Stimulated activated CD4-positive, alpha-beta T cell treated with anti-CD3 and anti-CD28 coated beads, Interleukin-4, amount 100 ng/mL, for 1 hour (primary cell): ENCODE measurements at regions not wholly inside any gene's neighbourhood (a gene's known extent, or its start where the extent isn't known, plus 50 kb on each side); places are given as distances from the start of the nearest gene placed in this dataset.
"Not testable (repeated sequence)": the region's sequence is repeated elsewhere in the genome, so short reads cannot be mapped to it uniquely, and the experiment has no call there.

Experiments
- DNase-seq: peaks from one replicate; pipeline ENCODE4 v3.0.0-alpha.2; 2020

DNA sequence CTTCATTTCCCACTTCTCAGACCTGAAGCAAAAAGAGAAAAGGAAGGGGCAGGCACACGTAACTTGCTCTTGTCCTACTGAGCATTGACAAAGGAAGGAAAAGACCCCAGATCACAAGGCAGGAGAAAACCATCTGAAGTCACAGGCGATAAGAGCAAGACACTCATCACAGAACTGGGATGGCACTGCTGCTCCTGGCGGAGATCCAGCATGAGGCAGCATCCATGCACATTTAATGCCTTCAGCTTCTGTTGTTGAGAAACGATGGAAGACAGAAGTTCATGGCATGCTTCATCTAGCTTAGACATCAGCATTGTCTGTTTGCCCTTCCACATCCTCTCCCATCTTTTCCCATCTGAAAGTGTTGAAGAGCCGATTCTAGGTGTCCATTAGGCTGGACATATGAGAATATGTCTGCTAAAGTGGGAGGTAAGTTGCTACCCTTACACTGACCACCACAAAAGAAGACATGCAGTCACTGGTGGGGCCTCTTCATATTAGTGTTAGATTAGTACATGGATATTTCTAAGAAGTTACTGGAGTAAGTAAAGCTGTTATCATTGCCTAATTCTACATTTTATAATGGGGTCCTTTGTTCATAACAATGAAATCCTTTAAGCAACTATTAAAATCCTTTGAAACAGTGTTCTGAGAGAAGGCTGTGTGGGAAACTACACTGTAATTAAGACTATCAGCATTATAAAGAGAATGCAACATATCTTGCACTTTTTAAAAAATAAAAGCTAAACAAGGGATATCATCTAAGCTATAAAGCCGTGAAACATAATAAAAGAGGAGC is 618.5 kb downstream of the C6orf118 start:
- DNase-seq: no peak

DNA sequence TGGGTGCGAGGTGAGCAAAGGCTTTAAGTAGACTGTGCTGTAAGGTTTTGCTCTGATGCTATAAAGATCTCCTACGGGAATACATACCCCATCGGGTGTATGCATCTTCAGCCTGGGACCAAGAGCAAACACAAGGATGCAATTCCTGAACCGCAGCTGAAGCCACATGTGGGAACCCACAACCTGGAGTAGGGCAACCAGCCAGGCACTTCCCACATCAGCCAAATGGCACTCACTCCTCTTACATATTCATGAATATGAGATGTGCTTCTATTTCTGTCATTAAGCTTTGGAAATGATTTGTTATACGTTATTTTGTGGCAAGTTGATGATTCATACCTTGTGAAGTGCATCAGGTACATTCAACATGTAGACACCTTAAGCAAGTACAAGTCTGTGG is 619.2 kb downstream of the C6orf118 start:
- DNase-seq: no peak

DNA sequence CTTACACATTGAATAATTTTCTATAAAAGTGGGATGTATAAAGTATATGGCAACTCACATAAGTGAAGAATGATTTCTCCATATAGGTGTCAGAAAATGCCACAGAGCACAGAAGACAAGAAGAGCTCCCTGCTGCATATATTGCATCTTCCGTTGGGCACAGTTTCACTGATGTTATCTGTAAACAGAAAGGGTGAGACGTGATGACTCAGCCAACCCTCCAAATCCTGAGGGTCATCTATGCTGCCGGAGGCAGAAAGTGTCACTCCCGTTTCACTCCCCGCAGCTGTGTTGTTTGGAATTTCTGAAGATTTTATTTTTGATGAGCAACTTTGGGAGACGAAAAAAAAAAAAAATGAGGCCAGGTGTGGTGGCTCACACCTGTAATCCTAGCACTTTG is 644.1 kb downstream of the C6orf118 start:
- no peak for DNase-seq

DNA sequence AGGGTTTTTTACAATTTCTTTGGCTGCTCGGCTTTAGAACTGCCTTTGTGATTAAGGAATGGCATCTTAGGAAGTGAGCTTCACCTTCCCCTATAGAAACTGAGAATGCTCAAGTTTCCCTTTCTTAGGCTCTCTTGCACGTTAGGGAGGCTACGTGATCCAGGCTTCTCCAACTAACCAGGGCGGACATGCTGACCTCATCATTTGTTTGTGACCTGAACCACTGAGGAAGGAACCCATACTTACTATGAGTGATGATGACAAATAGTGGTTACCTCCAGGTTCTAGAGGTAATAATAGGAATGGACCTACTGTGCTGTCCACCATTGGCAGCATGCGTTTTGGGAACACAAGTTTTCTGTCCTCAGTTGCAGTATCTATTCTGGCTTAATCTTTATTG is 645.8 kb downstream of the C6orf118 start:
- DNase-seq: no peak

DNA sequence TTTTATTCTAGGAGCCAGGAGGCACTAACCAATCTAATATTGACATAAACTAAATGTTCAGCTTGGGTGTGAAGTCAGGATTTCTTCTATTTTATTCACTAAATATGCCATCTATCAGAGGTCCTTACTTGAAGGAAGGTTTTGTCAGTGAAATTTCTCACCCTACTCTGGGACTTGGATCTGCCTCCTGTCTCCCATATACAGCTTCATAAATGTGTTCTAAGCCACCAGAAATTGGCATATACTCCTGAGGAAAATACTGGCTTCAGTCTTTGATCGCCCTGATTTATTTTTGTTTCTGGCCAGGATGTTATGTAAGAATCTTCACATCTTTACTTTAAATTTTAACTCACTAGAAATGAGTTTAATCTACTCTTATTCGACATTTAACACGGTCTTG is 647.7 kb downstream of the C6orf118 start:
- no peak for DNase-seq

DNA sequence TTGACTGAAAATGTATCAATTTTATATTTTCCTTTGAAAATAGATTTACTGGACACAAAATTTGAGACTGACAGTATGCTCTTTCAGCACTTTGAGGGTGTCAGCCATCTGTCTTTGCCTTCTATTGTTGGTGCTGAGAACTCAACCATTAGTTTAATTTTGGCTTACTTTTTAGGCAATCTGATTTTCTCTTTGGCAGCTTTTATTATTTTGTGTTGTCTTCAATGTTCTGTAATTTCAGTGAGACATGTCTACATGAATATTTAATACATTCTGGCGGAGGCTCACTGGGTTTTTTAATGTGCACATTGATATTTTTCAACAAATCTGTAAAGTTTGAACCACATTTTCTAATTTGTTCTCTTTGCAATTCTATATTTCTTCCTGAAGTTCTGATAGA is 648.6 kb downstream of the C6orf118 start:
- no peak for DNase-seq

DNA sequence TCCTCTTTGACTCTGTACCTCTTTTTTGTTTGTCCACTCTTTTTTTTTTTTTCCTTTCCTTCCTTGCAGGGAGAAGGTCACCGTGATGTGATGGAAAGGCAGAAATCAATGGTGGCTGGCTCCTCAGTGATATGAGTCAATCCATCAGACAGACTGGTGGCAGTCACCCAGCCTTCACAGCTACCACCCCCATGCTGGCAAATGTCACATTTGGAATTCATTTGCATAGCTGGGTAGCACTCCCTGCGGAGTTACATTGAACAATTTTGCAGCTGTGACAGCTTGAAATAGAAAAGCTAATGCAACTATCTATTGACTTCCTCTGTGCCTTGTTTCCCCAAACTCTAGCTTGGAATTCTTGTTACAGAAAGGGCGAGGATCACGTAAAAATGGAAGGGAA is 668.4 kb downstream of the C6orf118 start:
- no peak for DNase-seq

DNA sequence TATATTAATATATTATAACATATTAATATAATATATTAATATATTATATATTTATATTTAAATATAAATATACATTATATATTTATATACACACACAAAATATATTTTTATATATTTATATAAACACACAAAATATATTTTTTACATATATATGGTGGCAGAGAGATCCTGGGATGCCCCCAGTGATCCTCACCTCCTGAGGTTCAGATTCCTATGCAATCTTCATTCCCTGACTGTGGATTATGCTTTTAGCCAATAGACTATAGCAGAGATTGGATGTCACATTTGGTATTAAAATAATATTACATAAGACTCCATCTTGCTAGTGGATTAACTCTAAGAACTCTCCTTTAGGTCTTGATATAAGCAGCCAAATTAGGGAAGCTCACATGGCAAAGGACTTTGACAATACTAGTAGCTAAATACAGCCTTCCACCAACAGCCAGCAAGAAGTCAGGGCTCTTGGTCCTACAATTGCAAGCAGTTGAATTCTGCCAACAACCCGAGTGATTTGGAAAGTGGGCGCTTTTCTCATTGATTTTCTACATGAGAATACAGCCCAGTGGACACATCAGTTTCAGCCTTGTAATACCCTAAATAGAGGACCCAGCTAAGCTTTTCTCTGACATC is 681.0 kb downstream of the C6orf118 start:
- no peak for DNase-seq

DNA sequence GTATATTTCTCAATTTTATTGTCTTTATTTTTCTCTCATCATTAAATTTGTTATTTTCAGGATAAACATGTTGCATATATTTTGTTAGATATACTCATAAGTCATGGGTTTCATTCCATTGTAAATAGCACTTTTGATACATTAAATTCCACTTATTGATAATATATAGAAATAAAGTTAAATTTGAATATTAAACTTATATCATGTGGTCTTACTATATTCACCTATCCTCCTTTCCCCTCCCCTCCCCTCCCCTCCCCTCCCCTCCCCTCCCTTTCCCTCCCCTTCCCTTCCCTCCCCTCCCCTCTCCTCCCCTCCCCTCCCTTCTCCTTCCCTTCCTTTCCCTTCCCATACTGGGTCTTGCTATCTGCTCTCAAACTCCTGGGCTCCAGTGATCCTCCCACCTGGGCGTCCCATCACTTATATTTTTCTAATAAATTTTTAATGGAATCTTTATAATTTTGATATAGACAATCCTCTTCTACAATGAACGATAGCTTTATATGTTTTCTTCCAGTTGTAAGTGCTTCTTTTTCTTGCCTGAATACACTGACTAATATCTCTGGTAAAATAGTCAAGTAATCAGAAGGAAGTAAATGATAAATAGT is 692.4 kb downstream of the C6orf118 start:
- DNase-seq: no peak

DNA sequence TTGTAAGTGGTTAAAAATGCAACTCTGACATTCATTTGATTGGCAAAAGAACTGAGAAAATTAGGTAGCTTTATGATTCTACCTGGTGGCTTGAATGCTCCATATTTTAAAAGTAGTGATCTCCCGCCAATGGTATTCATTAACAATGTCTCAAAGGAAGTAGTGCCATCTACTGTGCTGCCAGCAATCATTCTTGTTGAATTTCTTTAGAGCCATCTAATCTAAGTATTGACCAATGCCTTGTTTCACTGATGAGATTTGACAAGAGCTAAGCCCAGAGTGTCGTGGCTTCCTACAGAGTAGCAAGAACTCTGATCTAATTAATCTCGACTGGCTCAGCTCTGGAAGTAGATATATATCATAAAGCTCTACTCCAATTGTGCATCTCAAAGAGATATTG is 696.7 kb downstream of the C6orf118 start:
- no peak for DNase-seq

DNA sequence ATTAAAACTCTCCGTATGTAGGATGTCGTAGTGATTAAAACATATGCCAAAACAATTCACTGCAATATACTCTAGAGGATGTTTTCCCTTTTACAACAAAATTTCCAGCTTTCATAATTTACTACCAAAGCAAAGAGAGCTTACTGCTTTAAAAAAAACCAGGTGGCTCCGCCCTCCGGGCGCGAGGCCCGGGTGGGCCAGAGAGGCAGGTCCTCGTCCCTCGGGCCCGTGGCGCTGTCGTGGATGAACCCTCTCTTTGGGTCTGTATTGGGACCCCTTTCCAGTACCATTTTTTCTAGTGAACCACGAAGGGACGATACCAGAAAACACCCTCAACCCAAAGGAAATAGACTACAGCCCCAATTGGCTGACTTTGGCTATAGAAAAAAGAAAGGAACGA is 698.5 kb downstream of the C6orf118 start:
- not testable (repeated sequence) for DNase-seq

DNA sequence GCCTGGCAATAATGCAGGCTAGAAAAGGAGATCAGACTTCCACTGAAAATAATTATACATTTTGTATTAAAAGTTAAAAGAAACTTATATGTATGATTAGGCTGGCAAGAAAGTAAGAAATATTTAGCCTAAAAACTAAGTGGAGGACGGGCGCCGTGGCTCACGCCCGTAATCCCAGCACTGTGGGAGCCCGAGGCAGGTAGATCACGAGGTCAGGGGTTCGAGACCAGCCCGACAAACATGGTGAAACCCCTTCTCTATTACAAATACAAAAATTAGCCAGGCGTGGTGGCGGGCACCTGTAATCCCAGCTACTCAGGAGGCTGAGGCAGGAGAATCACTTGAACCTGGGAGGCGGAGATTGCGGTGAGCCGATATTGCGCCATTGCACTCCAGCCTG is 707.0 kb downstream of the C6orf118 start:
- DNase-seq: not testable (repeated sequence)

DNA sequence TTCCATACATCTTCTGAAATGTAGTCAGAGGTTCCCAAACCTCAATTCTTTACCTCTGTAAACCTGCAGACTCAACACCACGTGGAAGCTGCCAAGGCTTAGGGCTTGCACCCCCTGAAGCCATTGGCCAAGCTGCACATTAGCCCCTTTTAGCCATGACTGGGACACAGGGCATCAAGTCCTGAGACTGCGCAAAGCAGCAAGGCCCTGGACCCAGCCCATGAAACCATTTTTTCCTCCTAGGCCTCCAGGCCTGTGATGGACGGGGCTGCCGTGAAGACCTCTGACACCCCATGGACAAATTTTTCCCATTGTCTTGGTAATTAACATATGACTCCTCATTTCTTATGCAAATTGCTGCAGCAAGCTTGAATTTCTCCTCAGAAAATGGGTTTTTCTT is 727.8 kb downstream of the C6orf118 start:
- DNase-seq: no peak

DNA sequence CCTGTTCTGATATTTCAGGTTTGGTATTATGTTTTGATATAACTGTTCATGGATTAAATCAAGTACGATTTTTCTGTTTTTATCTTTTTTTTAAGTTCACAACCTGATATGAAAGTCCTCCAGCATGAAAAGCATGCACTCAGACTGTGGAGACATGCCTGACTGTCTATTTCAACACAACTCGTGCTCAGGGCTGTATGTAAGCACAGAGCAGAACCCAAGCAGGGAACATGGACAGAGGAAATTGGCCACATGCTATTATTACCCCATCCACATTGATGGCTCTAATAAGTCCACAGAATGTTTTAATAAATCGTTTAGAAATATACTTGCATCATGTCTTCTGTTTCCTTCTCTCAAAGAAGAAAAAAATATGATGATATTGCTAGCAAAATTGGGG is 730.4 kb downstream of the C6orf118 start:
- no peak for DNase-seq

DNA sequence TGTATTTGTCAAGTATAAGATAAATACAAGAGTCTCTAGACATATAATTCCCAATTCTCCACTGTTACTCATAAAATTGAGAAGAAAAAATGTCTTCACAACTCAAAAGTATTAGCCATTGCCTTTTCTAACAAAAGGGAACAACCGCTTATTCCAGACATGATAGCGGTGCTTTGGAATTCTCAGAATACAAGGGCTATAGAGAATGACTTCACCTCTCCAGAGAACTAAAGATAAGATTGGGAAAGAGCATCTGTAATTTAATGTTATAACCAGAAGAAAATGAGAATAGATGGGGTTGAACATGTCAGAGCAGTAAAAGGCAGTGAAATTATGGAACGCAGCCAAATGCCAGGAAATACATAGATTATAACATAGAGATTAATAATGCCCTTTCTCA is 730.8 kb downstream of the C6orf118 start:
- DNase-seq: no peak

DNA sequence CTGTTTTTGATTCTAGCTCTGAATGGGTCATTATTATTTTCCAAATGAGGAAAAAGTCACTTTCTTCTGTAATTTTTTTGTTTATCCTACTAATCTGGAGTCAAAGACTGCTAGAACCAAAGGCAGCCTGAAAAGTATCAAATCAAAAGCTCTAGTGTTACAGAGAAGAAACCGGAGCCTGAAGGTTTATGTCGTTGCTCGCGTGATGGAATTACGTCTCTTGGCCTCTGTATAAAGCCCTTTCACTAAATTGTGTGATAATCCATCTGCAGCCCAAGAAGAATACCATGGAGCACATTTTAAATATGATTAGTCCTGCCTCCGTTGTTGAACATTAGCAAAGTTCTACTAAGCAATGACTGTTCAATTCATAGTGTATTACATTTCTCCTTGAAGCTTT is 738.6 kb downstream of the C6orf118 start:
- no peak for DNase-seq

DNA sequence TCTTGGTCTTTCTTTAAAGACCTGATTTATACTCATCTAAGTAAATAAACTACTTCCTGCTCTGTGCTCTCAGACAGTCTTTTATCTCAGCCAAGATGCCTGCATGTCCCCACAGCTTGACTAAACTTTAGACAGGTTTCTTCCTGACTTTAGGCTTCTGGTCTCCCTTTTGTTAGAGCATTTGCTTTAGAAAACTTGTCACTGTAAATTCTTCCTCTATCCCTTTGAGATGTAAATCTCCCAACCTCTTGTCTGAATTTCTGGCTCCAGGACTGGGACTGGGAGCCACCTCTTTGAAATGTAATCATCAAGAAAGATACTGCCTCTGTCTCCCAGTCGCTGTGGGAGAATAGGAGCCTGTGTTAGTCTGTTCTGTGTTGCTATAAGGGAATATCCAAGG is 739.9 kb downstream of the C6orf118 start:
- DNase-seq: no peak

DNA sequence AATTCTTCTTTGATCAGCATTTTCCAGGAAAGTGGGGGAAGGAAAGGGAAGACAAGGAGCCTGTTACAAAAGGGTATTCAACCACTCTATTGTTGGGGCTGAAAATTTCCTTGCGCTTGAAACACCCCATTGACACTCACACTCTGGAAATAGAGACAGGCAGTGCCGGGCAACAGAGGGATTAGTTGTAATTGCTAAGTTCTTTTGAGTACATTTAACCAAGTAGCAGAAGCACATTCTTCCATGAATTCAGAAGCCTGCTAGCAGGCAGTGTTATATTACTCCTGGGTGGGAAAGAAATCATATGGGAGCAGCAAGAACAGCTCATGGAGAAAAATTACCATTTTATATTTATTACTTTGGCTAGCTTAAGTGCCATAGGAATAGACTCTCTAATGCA is 745.5 kb downstream of the C6orf118 start:
- DNase-seq: no peak

DNA sequence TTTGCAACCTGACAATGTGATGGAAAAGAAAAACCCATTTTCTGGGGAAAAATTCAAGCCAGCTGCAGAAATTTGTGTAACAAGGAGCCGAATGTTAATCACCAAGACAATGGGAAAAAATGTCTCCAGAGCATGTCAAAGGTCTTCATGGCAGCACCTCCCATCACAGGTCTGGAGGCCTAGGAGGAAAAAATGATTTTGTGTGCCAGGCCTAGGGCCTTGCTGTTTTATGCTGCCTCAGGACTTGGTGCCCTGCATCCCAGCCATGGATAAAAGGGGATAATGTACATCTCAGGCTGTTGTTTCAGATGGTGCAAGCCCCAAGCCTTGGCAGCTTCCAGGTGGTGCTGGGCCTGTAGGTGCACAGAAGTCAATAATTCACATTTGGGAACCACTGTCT is 747.7 kb downstream of the C6orf118 start:
- no peak for DNase-seq

DNA sequence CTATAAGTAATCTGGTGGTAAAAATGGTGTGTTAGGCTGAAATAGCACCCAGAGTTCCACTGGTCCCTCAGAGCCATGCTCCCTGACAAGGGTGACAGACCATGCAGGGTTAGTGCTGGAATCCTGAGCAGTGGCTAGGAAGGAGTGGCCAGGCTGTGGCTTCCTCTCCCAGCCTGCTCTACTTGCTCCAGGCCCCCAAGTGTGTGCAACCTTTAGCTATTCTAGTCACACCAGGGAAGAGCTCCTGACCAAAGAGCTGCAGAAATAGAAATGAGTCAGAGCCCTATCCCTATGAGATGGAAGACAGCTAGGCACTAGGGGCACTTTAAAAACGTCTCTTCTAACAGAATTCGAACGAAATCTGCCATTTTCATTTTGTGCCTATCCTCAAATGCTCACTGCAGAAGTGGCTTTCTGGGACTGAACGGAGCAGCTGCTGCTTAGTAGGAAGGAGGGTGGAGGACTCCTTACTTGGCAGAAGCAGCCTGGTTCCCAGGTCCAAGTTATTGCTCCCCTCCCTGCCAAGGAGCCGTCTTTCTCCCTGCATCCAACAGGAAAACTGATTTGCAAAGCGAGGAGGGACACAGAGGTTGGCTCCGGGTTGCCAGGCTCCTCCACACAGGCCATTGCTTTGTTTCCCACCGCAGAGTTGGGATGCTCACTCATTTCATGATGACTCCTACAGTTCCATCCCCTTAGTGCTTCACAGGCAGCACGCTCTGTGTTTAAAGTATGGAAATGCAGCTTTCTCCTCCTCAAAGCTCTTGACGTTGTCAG is 754.5 kb downstream of the C6orf118 start:
- DNase-seq: no peak

DNA sequence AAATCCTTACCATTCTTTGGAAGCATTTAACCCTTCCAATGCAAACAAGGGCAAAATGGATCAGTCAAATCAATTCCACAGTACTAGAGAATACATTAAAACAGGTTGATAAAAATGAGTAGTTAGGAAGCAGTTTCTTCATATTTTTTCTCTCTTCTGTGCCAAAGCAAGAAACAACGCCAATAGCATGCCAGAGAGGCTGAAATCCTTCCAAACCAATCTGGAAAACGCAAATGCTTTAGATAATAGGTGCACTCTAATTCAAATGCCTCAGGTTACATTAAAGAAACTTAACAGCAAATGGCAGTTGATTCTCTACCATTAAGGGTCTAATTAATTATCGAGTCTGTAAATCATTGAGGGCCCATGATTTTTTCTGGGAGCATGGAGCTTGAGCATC is 755.2 kb downstream of the C6orf118 start:
- DNase-seq: no peak

DNA sequence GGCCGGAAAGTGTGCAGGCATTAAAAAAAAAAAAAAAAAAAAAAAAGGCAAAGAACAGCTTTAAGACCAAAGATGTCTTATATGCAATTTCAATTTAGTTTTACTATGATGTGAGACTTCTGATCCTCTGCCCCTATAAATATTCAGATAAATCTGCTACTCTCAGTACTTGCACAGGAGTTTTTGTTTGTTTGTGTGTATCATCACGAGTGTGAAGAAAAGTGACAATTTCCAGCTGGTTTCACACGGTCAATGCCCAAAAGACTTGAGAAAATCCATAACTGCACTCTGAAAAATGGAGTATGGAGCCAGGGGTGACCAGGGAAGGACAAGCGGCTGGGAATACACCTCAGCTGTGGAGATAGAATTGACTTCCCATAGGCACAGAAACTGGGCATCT is 757.7 kb downstream of the C6orf118 start:
- DNase-seq: no peak

DNA sequence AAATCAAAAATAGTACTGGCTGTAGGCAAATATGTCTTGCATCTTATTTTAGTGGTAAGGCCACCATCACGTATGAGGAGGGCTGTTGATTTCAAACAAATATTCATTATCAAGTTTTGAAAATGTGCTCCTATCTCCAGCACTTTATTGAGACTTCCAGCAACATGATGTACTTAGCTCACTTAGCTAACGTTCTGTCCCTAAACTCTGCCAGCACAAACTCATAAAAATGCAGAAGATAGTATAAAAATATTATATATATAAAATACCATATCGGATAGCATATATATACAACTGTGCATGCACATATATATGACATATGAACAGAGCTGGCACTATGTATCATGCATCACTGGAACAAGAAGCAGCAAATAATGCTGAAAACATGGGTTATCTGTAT is 762.3 kb downstream of the C6orf118 start:
- DNase-seq: no peak

DNA sequence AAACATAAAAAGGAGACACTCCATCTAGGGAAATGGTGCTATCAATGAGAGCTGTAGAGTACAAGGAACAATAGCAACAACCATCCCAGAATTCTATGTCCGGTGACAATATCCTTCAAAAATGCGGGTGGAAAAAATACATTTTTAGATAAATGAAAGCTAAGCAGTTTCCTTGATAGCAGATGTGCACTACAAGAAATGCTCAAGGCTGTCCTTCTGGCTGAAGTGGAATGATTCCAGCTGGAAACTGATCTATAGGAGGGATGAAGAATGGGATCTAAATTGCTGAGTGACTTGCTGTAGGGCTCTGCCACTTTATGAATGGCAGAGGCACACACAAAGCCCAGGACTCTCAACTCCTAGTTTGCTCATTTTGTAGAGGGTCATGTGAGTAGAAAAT is 763.1 kb downstream of the C6orf118 start:
- no peak for DNase-seq
